ENCODE measurements at regions not wholly inside any gene's neighbourhood (a gene's known extent, or its start where the extent isn't known, plus 50 kb on each side); places are given as distances from the start of the nearest gene placed in this dataset.

GRCh38 chr7:67907792-67908191, 911.2 kb downstream of the TYW1 start (continued):
- TF ChIP-seq REST (IDR thresholded peaks at IDR 0.05; ENCODE audit: unreplicated experiment) (no peak), JUNB (IDR thresholded peaks at IDR 0.05; ENCODE audit: unreplicated experiment) (no peak), EZH2phosphoT487 (IDR thresholded peaks at IDR 0.05; ENCODE audit: unreplicated experiment) (no peak), EZH2 (IDR thresholded peaks at IDR 0.05; ENCODE audit: low read depth, unreplicated experiment) (no peak), STAT1 (IDR thresholded peaks at IDR 0.05; ENCODE audit: unreplicated experiment) (no peak), NANOG (IDR thresholded peaks at IDR 0.05; ENCODE audit: borderline replicate concordance) (no peak), ZNF331 (CRISPR knock-in tag; IDR thresholded peaks at IDR 0.05; ENCODE audit: low read depth) (no peak), ETS1 (IDR thresholded peaks at IDR 0.05) (no peak), CREB1 (CRISPR knock-in tag; IDR thresholded peaks at IDR 0.05; ENCODE audit: low read depth) (no peak)

DNA sequence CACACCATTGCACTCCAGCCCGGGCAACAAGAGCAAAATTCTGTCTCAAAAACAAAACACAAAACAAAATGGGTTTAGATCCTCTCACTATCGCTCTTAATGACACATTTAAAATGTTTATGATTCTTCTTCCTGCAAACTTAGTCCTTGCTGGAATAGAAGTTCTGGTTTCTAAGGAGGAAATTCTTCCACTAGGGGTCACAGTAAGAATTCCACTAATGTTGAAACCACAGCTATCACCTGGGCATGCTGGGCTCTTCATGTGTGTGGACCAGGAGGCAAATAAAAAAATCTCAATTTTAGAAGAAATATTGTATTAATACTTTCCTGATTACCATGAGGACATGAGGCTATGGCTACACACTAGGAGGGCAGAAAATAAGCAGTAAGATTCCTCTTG, 915.8 kb downstream of the TYW1 start:
- Histone ChIP-seq H3K79me2 (replicated peaks; ENCODE audit: insufficient read depth) (no peaks in the 10 kb centered on the region), H3K36me3 (ENCODE audit: insufficient read depth) (no peaks in the 10 kb centered on the region; the same call in 1 of the 2 replicates), H3F3A (replicated peaks; ENCODE audit: low read depth) (no peaks in the 10 kb centered on the region), H3K9me2 (ENCODE audit: insufficient read depth) (no peaks in the 10 kb centered on the region), H3K4me1 (ENCODE audit: insufficient read depth) (no peaks in the 10 kb centered on the region), H3K4me2 (no peak overlapping the region), H3K4me3 (no peak overlapping the region), H3K27me3 (ENCODE audit: insufficient read depth) (no peaks in the 10 kb centered on the region), H2AFZ (no peak overlapping the region), H3K27ac (ENCODE audit: low read depth) (no peak overlapping the region), H4K20me1 (replicated peaks; ENCODE audit: insufficient read depth) (no peaks in the 10 kb centered on the region)
- ATAC-seq = no peak
- H3K27me3 Mint-ChIP-seq (ENCODE audit: insufficient read depth, low read depth, poor library complexity) = peaks cover 3% of the 10 kb centered on the region
- DNase-seq (ENCODE audit: low spot score) = no peak
- H3K9me3 Mint-ChIP-seq = peaks cover 88% of the 10 kb centered on the region
- no peak overlapping the region for H3K4me3 Mint-ChIP-seq
- no peaks in the 10 kb centered on the region for H3K4me1 Mint-ChIP-seq
- no peak overlapping the region for H3K27ac Mint-ChIP-seq
- H3K36me3 Mint-ChIP-seq (ENCODE audit: low read depth) = peaks cover 43% of the 10 kb centered on the region
- no peak for TF ChIP-seq CREB1 (CRISPR knock-in tag; IDR thresholded peaks at IDR 0.05; ENCODE audit: low read depth)
- TF ChIP-seq, protein P1, sequence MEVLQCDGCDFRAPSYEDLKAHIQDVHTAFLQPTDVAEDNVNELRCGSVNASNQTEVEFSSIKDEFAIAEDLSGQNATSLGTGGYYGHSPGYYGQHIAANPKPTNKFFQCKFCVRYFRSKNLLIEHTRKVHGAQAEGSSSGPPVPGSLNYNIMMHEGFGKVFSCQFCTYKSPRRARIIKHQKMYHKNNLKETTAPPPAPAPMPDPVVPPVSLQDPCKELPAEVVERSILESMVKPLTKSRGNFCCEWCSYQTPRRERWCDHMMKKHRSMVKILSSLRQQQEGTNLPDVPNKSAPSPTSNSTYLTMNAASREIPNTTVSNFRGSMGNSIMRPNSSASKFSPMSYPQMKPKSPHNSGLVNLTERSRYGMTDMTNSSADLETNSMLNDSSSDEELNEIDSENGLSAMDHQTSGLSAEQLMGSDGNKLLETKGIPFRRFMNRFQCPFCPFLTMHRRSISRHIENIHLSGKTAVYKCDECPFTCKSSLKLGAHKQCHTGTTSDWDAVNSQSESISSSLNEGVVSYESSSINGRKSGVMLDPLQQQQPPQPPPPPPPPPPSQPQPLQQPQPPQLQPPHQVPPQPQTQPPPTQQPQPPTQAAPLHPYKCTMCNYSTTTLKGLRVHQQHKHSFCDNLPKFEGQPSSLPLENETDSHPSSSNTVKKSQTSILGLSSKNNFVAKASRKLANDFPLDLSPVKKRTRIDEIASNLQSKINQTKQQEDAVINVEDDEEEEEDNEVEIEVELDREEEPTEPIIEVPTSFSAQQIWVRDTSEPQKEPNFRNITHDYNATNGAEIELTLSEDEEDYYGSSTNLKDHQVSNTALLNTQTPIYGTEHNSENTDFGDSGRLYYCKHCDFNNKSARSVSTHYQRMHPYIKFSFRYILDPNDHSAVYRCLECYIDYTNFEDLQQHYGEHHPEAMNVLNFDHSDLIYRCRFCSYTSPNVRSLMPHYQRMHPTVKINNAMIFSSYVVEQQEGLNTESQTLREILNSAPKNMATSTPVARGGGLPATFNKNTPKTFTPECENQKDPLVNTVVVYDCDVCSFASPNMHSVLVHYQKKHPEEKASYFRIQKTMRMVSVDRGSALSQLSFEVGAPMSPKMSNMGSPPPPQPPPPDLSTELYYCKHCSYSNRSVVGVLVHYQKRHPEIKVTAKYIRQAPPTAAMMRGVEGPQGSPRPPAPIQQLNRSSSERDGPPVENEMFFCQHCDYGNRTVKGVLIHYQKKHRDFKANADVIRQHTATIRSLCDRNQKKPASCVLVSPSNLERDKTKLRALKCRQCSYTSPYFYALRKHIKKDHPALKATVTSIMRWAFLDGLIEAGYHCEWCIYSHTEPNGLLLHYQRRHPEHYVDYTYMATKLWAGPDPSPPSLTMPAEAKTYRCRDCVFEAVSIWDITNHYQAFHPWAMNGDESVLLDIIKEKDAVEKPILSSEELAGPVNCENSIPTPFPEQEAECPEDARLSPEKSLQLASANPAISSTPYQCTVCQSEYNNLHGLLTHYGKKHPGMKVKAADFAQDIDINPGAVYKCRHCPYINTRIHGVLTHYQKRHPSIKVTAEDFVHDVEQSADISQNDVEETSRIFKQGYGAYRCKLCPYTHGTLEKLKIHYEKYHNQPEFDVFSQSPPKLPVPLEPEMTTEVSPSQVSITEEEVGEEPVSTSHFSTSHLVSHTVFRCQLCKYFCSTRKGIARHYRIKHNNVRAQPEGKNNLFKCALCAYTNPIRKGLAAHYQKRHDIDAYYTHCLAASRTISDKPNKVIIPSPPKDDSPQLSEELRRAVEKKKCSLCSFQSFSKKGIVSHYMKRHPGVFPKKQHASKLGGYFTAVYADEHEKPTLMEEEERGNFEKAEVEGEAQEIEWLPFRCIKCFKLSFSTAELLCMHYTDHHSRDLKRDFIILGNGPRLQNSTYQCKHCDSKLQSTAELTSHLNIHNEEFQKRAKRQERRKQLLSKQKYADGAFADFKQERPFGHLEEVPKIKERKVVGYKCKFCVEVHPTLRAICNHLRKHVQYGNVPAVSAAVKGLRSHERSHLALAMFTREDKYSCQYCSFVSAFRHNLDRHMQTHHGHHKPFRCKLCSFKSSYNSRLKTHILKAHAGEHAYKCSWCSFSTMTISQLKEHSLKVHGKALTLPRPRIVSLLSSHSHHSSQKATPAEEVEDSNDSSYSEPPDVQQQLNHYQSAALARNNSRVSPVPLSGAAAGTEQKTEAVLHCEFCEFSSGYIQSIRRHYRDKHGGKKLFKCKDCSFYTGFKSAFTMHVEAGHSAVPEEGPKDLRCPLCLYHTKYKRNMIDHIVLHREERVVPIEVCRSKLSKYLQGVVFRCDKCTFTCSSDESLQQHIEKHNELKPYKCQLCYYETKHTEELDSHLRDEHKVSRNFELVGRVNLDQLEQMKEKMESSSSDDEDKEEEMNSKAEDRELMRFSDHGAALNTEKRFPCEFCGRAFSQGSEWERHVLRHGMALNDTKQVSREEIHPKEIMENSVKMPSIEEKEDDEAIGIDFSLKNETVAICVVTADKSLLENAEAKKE (CRISPR knock-in tag; IDR thresholded peaks at IDR 0.05) = no peak
- no peak for TF ChIP-seq ZNF331 (CRISPR knock-in tag; IDR thresholded peaks at IDR 0.05; ENCODE audit: low read depth)
- TF ChIP-seq EZH2 (IDR thresholded peaks at IDR 0.05; ENCODE audit: low read depth, unreplicated experiment) = no peak
- TF ChIP-seq, protein P2, sequence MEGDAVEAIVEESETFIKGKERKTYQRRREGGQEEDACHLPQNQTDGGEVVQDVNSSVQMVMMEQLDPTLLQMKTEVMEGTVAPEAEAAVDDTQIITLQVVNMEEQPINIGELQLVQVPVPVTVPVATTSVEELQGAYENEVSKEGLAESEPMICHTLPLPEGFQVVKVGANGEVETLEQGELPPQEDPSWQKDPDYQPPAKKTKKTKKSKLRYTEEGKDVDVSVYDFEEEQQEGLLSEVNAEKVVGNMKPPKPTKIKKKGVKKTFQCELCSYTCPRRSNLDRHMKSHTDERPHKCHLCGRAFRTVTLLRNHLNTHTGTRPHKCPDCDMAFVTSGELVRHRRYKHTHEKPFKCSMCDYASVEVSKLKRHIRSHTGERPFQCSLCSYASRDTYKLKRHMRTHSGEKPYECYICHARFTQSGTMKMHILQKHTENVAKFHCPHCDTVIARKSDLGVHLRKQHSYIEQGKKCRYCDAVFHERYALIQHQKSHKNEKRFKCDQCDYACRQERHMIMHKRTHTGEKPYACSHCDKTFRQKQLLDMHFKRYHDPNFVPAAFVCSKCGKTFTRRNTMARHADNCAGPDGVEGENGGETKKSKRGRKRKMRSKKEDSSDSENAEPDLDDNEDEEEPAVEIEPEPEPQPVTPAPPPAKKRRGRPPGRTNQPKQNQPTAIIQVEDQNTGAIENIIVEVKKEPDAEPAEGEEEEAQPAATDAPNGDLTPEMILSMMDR (conservative IDR thresholded peaks at IDR 0.05; ENCODE audit: low read depth in 2 of 2) = no peak
